Glutamatergic neuron (in vitro differentiated cells): ENCODE measurements at regions not wholly inside any gene's neighbourhood (a gene's known extent, or its start where the extent isn't known, plus 50 kb on each side); places are given as distances from the start of the nearest gene placed in this dataset.

Experiments used
- DNase-seq: peaks from one replicate; pipeline ENCODE4 v3.0.0; 2022
- H3K27ac Mint-ChIP-seq: one replicate; pipeline ENCODE4 v1.8.0; 2020; ENCODE audit warnings: mild to moderate bottlenecking, mixed read lengths, inconsistent platforms; ENCODE audit not compliant: unreplicated experiment
- H3K27me3 Mint-ChIP-seq: one replicate; pipeline ENCODE4 v1.8.0; 2020; ENCODE audit warnings: mild to moderate bottlenecking, moderate library complexity, mixed read lengths, inconsistent platforms; ENCODE audit not compliant: unreplicated experiment
- H3K36me3 Mint-ChIP-seq: one replicate; pipeline ENCODE4 v1.8.0; 2020; ENCODE audit warnings: mild to moderate bottlenecking, mixed read lengths, inconsistent platforms; ENCODE audit not compliant: unreplicated experiment
- H3K4me1 Mint-ChIP-seq: one replicate; pipeline ENCODE4 v1.8.0; 2020; ENCODE audit warnings: mild to moderate bottlenecking, low read depth, mixed read lengths, inconsistent platforms; ENCODE audit not compliant: unreplicated experiment
- H3K4me3 Mint-ChIP-seq: one replicate; pipeline ENCODE4 v1.8.0; 2020; ENCODE audit warnings: mild to moderate bottlenecking, mixed read lengths, inconsistent platforms; ENCODE audit not compliant: unreplicated experiment
- H3K9me3 Mint-ChIP-seq: one replicate; pipeline ENCODE4 v1.8.0; 2020; ENCODE audit warnings: mild to moderate bottlenecking, moderate library complexity, mixed read lengths, inconsistent platforms; ENCODE audit not compliant: unreplicated experiment
- CTCF ChIP-seq: fragments of 200-600 bp; sonication (generic); IDR thresholded peaks from one replicate; pipeline ENCODE4 v1.5.0; 2021; ENCODE audit not compliant: partially characterized antibody, unreplicated experiment

- no peaks in the 10 kb centered on the region for H3K36me3 Mint-ChIP-seq
- no peaks in the 10 kb centered on the region for H3K27me3 Mint-ChIP-seq
- no peak for DNase-seq
- no peak overlapping the region for H3K4me3 Mint-ChIP-seq
- TF ChIP-seq CTCF = no peak
- H3K9me3 Mint-ChIP-seq = peaks cover under 1% of the 10 kb centered on the region
- no peak overlapping the region for H3K27ac Mint-ChIP-seq
- no peaks in the 10 kb centered on the region for H3K4me1 Mint-ChIP-seq
Measured at GRCh38 chr10:59595593-59595992, 114.1 kb downstream of the SLC16A9 start.

GRCh38 chr10:59593768-59594167 lies 115.9 kb downstream of the SLC16A9 start:
- H3K27ac Mint-ChIP-seq = no peak overlapping the region

GRCh38 chr10:59589796-59590195 lies 119.9 kb downstream of the SLC16A9 start:
- Mint-ChIP-seq H3K9me3 (peaks cover 2% of the 10 kb centered on the region), H3K27ac (no peak overlapping the region), H3K4me3 (no peak overlapping the region), H3K4me1 (peaks cover 2% of the 10 kb centered on the region), H3K36me3 (no peaks in the 10 kb centered on the region), H3K27me3 (no peaks in the 10 kb centered on the region)
- no peak for TF ChIP-seq CTCF
- DNase-seq = no peak

More at GRCh38 chr10:59593768-59594167, 115.9 kb downstream of the SLC16A9 start:
- DNase-seq = no peak
- peaks cover 2% of the 10 kb centered on the region for H3K9me3 Mint-ChIP-seq
- H3K4me1 Mint-ChIP-seq = peaks cover 2% of the 10 kb centered on the region
- no peak overlapping the region for H3K4me3 Mint-ChIP-seq
- no peaks in the 10 kb centered on the region for H3K27me3 Mint-ChIP-seq
- no peaks in the 10 kb centered on the region for H3K36me3 Mint-ChIP-seq
- TF ChIP-seq CTCF = no peak

- Mint-ChIP-seq H3K36me3 (no peaks in the 10 kb centered on the region), H3K4me3 (no peak overlapping the region), H3K27me3 (no peaks in the 10 kb centered on the region), H3K27ac (no peak overlapping the region), H3K4me1 (peaks cover 2% of the 10 kb centered on the region), H3K9me3 (peaks cover 2% of the 10 kb centered on the region)
- no peak for DNase-seq
- no peak for TF ChIP-seq CTCF
Measured at GRCh38 chr10:59588791-59589190, 120.9 kb downstream of the SLC16A9 start.

- Mint-ChIP-seq H3K27me3 (no peaks in the 10 kb centered on the region), H3K36me3 (no peaks in the 10 kb centered on the region), H3K4me3 (no peak overlapping the region), H3K9me3 (peaks cover 2% of the 10 kb centered on the region), H3K4me1 (peaks cover 2% of the 10 kb centered on the region), H3K27ac (no peak overlapping the region)
- DNase-seq = no peak
- no peak for TF ChIP-seq CTCF
Measured at GRCh38 chr10:59587756-59588140, 121.9 kb downstream of the SLC16A9 start.
